Kidney epithelial cell (primary cell): ENCODE measurements at regions not wholly inside any gene's neighbourhood (a gene's known extent, or its start where the extent isn't known, plus 50 kb on each side); places are given as distances from the start of the nearest gene placed in this dataset.

Experiments
- DNase-seq: peaks from one replicate; pipeline ENCODE4 v3.0.0-alpha.2; 2010; ENCODE audit warnings: low read depth
- H3K27me3 ChIP-seq: 2 replicates; pipeline ENCODE4 v1.6.0; 2011; ENCODE audit warnings: low read length; ENCODE audit not compliant: control insufficient read depth, insufficient read depth
- H3K36me3 ChIP-seq: 2 replicates; pipeline ENCODE4 v1.5.1; 2011; ENCODE audit warnings: low read length; ENCODE audit not compliant: control insufficient read depth, insufficient read depth
- H3K4me3 ChIP-seq: 2 replicates; pipeline ENCODE4 v1.5.1; 2011; ENCODE audit warnings: low read depth, mild to moderate bottlenecking, control low read depth, low read length
- TF ChIP-seq, protein P1 (sequence below): IDR thresholded peaks from 2 replicates; pipeline ENCODE4 v1.5.1; 2011; ENCODE audit warnings: mild to moderate bottlenecking, moderate library complexity, low read length, control low read depth, inconsistent platforms; ENCODE audit not compliant: insufficient read depth, poor library complexity, severe bottlenecking

DNA sequence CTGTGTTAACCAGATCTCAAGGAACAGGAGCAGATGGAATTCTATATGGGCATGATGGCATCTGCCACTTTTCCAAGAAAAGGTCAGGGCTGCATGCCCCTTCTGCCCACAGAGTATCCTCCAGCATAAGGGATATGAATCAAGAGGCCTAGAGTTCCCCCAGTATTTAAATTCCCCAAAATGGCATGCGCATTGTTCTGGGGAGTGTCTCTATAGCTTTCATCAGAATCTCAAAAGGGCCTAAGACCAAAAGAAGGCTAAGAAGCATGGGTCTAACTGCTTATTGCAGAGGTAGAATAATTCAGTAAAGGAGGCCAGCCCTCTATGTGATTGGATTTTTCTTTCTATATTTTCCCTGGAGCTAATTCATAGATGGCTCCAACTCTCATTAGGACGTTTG is 114.2 kb upstream of the SPIN1 start:
- Histone ChIP-seq H3K27me3 (no peaks in the 10 kb centered on the region), H3K4me3 (no peak overlapping the region), H3K36me3 (no peaks in the 10 kb centered on the region)
- no peak for DNase-seq
- TF ChIP-seq, protein P1, sequence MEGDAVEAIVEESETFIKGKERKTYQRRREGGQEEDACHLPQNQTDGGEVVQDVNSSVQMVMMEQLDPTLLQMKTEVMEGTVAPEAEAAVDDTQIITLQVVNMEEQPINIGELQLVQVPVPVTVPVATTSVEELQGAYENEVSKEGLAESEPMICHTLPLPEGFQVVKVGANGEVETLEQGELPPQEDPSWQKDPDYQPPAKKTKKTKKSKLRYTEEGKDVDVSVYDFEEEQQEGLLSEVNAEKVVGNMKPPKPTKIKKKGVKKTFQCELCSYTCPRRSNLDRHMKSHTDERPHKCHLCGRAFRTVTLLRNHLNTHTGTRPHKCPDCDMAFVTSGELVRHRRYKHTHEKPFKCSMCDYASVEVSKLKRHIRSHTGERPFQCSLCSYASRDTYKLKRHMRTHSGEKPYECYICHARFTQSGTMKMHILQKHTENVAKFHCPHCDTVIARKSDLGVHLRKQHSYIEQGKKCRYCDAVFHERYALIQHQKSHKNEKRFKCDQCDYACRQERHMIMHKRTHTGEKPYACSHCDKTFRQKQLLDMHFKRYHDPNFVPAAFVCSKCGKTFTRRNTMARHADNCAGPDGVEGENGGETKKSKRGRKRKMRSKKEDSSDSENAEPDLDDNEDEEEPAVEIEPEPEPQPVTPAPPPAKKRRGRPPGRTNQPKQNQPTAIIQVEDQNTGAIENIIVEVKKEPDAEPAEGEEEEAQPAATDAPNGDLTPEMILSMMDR: no peak

DNA sequence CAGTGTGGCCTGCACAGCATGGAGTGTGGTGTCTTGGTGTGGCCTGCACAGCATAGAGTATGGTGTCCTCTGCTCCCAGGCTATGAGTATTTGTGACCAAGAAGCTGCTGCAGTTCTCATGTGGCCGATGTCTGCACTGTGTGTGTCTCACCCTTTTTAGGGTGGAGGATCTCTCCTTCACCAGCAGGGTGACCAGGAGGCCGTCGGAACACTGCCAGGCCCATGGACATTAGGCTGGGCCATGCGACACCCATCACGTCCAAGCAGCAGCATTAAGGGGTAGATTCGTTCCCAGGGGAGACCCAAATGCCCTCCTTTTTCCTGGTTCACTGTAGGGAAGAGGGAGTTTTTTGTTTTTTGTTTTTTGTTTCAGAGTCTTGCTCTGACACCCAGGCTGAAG is 115.3 kb upstream of the SPIN1 start:
- no peak overlapping the region for H3K4me3 ChIP-seq
- DNase-seq: no peak
- H3K36me3 ChIP-seq: no peaks in the 10 kb centered on the region
- TF ChIP-seq, protein P1: no peak
- no peaks in the 10 kb centered on the region for H3K27me3 ChIP-seq

DNA sequence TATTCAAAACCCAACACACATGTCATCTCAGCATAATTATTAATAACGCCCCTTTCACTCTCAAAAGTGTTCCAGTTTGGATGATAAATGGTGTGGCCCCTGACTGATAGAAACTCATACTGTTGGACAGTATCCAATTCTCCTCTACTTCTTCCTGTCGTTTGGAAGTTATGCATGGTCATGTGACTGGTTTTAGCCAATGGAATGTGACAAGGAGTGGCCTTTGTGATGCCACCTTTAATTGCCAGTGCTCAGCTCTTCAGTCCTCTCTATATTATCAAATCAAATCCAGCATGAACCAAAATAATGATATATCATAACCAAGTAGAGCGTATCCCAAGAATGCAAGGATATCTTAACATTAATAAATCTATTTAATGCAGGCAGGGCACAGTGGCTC is 117.8 kb upstream of the SPIN1 start:
- DNase-seq: no peak
- no peaks in the 10 kb centered on the region for H3K27me3 ChIP-seq
- H3K4me3 ChIP-seq: no peak overlapping the region
- TF ChIP-seq, protein P1: no peak
- H3K36me3 ChIP-seq: no peaks in the 10 kb centered on the region

DNA sequence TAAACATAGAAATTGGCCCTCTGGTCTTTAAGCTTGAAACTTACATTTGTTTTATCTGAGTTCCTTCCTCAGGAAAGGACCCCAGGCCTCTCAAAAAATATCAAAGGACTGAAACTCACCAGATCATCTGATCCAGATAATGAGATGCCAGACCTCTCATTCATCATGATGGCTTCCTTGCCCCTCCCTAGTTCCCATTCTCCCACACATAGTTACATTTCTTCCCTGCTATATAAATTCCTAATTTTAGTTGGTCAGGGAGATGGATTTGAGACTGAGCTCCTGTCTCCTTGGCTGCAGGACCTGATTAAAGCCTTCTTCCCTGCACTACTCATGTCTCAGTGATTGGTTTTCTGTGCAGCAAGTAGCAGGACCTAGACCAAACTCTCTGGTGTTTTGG is 119.4 kb upstream of the SPIN1 start:
- Histone ChIP-seq H3K4me3 (no peak overlapping the region), H3K36me3 (no peaks in the 10 kb centered on the region), H3K27me3 (no peaks in the 10 kb centered on the region)
- DNase-seq: no peak
- TF ChIP-seq, protein P1: no peak

DNA sequence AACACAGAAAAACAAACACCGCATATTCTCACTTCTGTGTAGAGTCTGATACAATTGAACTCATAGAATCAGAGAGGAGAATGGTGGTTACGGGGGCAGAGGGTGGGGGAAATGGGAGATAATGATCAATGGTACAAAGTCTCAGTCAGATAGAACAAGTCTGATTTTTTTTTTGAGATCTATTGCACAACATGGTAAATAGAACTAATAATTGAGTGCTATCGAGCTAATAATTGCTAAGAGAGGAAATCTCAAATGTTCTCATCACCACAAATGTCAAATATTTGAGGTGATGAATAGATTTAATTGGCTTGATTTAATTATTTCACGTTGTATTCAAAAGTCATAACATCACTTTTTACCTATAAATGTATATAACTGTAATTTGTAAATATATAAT is 121.0 kb upstream of the SPIN1 start:
- Histone ChIP-seq H3K27me3 (no peaks in the 10 kb centered on the region), H3K4me3 (no peak overlapping the region), H3K36me3 (no peaks in the 10 kb centered on the region)
- TF ChIP-seq, protein P1: no peak
- no peak for DNase-seq

DNA sequence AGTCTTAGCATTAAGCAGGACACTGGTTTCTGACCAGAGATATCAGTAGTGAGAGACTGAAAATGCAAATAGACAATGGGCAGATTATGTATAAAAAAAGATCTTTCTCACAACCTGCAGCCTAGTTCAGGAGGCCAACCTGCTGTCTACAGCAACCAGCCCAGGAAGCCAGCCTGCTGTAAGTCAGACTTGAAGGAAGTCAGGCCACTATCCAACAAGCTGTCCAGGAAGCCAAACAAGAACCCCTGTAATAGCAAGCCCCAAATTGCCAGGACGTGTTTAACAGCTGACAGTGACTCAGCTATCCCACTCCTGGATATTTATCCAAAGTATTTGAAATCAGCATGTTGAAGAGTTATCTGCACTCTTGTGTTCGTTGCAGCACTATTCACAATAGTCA is 121.8 kb upstream of the SPIN1 start:
- TF ChIP-seq, protein P1: no peak
- H3K27me3 ChIP-seq: no peaks in the 10 kb centered on the region
- no peaks in the 10 kb centered on the region for H3K36me3 ChIP-seq
- H3K4me3 ChIP-seq: no peak overlapping the region
- no peak for DNase-seq
